ENCODE measurements at regions not wholly inside any gene's neighbourhood (a gene's known extent, or its start where the extent isn't known, plus 50 kb on each side); places are given as distances from the start of the nearest gene placed in this dataset.

- Histone ChIP-seq H3K9me3 (peaks cover 0 to 30% (median 16%) of the 10 kb centered on the region in 8 donors), H3K36me3 (no peaks in the 10 kb centered on the region), H3K27ac (no peak overlapping the region), H3K27me3 (replicated peaks in 1 of 7) (no peaks in the 10 kb centered on the region), H3K4me1 (no peaks in the 10 kb centered on the region), H3K4me3 (no peak overlapping the region)
- TF ChIP-seq POLR2AphosphoS5 (IDR thresholded peaks at IDR 0.05) = no peak
- no peak for TF ChIP-seq POLR2A (IDR thresholded peaks at IDR 0.05)
- TF ChIP-seq CTCF (IDR thresholded peaks at IDR 0.05 in 8 of 11, conservative IDR thresholded peaks at IDR 0.05 in 3 of 11) = no peak
- WGBS, 5 donors = 71 to 91% (median 85%) methylated on average over 2 of the region's 2 CpGs
- intact Hi-C loops (cut with DNase I; ENCODE audit: low total_unique reads) = no loop called here
- no peak for DNase-seq
Measured at GRCh38 chr9:84504360-84504759, 163.8 kb upstream of the SLC28A3 start.

- WGBS, 5 donors = 46 to 90% (median 76%) methylated on average over 2 of the region's 2 CpGs
- no peaks in the 10 kb centered on the region for H3K36me3 ChIP-seq
- intact Hi-C loops (cut with DNase I; ENCODE audit: low total_unique reads) = no loop called here
- TF ChIP-seq CTCF (IDR thresholded peaks at IDR 0.05 in 8 of 11, conservative IDR thresholded peaks at IDR 0.05 in 3 of 11) (no peak), POLR2A (IDR thresholded peaks at IDR 0.05) (no peak), POLR2AphosphoS5 (IDR thresholded peaks at IDR 0.05) (no peak)
- H3K4me3 ChIP-seq = no peak overlapping the region
- no peaks in the 10 kb centered on the region for H3K4me1 ChIP-seq
- H3K9me3 ChIP-seq = peaks cover 0 to 18% (median 10%) of the 10 kb centered on the region in 8 donors
- no peak for DNase-seq
- no peaks in the 10 kb centered on the region for H3K27me3 ChIP-seq (replicated peaks in 1 of 7)
- no peak overlapping the region for H3K27ac ChIP-seq
Measured at GRCh38 chr9:84511651-84512050, 157.9 kb upstream of the NTRK2 start.

GRCh38 chr9:84512493-84512892, 157.0 kb upstream of the NTRK2 start:
- no peaks in the 10 kb centered on the region for H3K27me3 ChIP-seq (replicated peaks in 1 of 7)
- no peak for DNase-seq
- WGBS, 5 donors = 85 to 96% (median 91%) methylated on average over 2 of the region's 2 CpGs
- no peaks in the 10 kb centered on the region for H3K36me3 ChIP-seq
- peaks cover 0 to 10% (median 5%) of the 10 kb centered on the region in 8 donors for H3K9me3 ChIP-seq
- intact Hi-C loops (cut with DNase I; ENCODE audit: low total_unique reads) = no loop called here
- no peaks in the 10 kb centered on the region for H3K4me1 ChIP-seq
- H3K27ac ChIP-seq = no peak overlapping the region
- no peak for TF ChIP-seq POLR2AphosphoS5 (IDR thresholded peaks at IDR 0.05)
- no peak for TF ChIP-seq POLR2A (IDR thresholded peaks at IDR 0.05)
- no peak for TF ChIP-seq CTCF (IDR thresholded peaks at IDR 0.05 in 8 of 11, conservative IDR thresholded peaks at IDR 0.05 in 3 of 11)
- no peak overlapping the region for H3K4me3 ChIP-seq

DNA sequence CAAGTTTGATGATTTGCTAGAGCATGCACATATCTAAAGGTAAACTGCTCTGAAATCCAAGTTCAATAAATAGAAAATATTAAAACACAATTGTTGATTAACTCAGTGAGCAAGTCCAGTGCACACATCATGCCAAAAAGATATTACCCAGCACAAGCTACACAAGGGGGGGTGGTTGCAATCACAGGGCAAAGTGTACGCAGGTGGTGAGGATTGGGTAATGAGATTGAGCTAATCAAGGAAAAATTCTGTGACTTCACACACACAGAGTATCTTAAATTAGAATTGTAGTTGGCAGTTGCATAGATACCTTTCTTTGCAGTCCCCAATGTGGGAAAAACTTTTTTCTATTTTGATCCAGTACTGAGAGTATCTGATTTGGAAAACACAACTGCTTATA, 156.1 kb upstream of the NTRK2 start:
- no peak overlapping the region for H3K27ac ChIP-seq
- no peaks in the 10 kb centered on the region for H3K27me3 ChIP-seq (replicated peaks in 1 of 7)
- WGBS, 5 donors = 88 to 100% (median 90%) methylated on average over 1 of the region's 1 CpG

More for the DNA sequence above, 156.1 kb upstream of the NTRK2 start:
- Histone ChIP-seq H3K9me3 (peaks cover 0 to 9% (median 2%) of the 10 kb centered on the region in 8 donors), H3K4me1 (no peaks in the 10 kb centered on the region), H3K4me3 (no peak overlapping the region), H3K36me3 (no peaks in the 10 kb centered on the region)
- no peak for TF ChIP-seq POLR2AphosphoS5 (IDR thresholded peaks at IDR 0.05)
- no peak for TF ChIP-seq CTCF (IDR thresholded peaks at IDR 0.05 in 8 of 11, conservative IDR thresholded peaks at IDR 0.05 in 3 of 11)
- no peak for TF ChIP-seq POLR2A (IDR thresholded peaks at IDR 0.05)
- intact Hi-C loops (cut with DNase I; ENCODE audit: low total_unique reads) = no loop called here
- no peak for DNase-seq
